ENCODE measurements at regions not wholly inside any gene's neighbourhood (a gene's known extent, or its start where the extent isn't known, plus 50 kb on each side); places are given as distances from the start of the nearest gene placed in this dataset.

GRCh38 chr12:4137015-4137414 lies 136.5 kb upstream of the CCND2 start:
- TF ChIP-seq CTCF (conservative IDR thresholded peaks at IDR 0.05) = no peak
- no peak for TF ChIP-seq ZFX (IDR thresholded peaks at IDR 0.05)

All from C4-2B (cell line).